SK-N-SH (cell line): ENCODE measurements at regions not wholly inside any gene's neighbourhood (a gene's known extent, or its start where the extent isn't known, plus 50 kb on each side); places are given as distances from the start of the nearest gene placed in this dataset.

ENCODE experiments used
- CTCF ChIA-PET: fragments of 300-600, 350-600 bp; formaldehyde crosslinking; extraction: SDS; loops from one replicate; lab custom pipeline; 2021; lab: Yijun Ruan, JAX
- POLR2A ChIA-PET: fragments of 350-600 bp; sonication (Branson Sonifier 250); formaldehyde crosslinking; extraction: SDS; loops from one replicate; lab custom pipeline; 2020; ENCODE audit warnings: antibody characterized with exemption, inconsistent platforms; lab: Yijun Ruan, JAX
- DNase-seq: peaks from one replicate; pipeline ENCODE4 v3.0.0; 2012
- H2AFZ ChIP-seq: fragments of 200-600 bp; sonication (generic); 2 replicates; pipeline ENCODE4 v1.8.1; 2016; ENCODE audit warnings: antibody characterized with exemption, mild to moderate bottlenecking, low read depth
- H3F3A ChIP-seq: fragments of 200-600 bp; sonication (generic); replicated peaks from 2 replicates; pipeline ENCODE3; 2016; ENCODE audit warnings: antibody characterized with exemption, mild to moderate bottlenecking; ENCODE audit not compliant: insufficient read depth
- H3K27ac ChIP-seq, 2 experiments: fragments of 200-500 bp in 1 of 2; fragments of 200-600 bp in 1 of 2; sonication (Bioruptor generic) in 1 of 2; sonication (generic), shearing (Covaris generic) in 1 of 2; 2 replicates each; pipeline versions ENCODE4 v1.5.1 to v1.6.1; 2014 to 2016; ENCODE audit warnings: low read depth in 2 of 2, inconsistent platforms in 1 of 2, low read length in 1 of 2, mild to moderate bottlenecking in 1 of 2, mixed read lengths in 1 of 2
- H3K27me3 ChIP-seq: fragments of 200-600 bp; sonication (generic), shearing (Covaris generic); 2 replicates; pipeline ENCODE4 v1.6.1; 2016; ENCODE audit warnings: mixed run types; ENCODE audit not compliant: insufficient read depth
- H3K36me3 ChIP-seq, 2 experiments: fragments of 200-500 bp in 1 of 2; fragments of 200-600 bp in 1 of 2; sonication (Bioruptor generic) in 1 of 2; sonication (generic) in 1 of 2; replicated peaks in 1 of 2; 2 replicates each; pipeline versions ENCODE3 to v1.5.1; 2014 to 2016; ENCODE audit warnings: low read length in 1 of 2, mild to moderate bottlenecking in 1 of 2; ENCODE audit not compliant: insufficient read depth in 2 of 2, control insufficient read depth in 1 of 2
- H3K4me1 ChIP-seq, 2 experiments: fragments of 200-500 bp in 1 of 2; fragments of 200-600 bp in 1 of 2; sonication (Bioruptor generic) in 1 of 2; sonication (generic), shearing (Covaris generic) in 1 of 2; 2 replicates each; pipeline versions ENCODE4 v1.5.1 to v1.6.1; 2014 to 2016; ENCODE audit warnings: low read depth in 1 of 2, low read length in 1 of 2, mixed run types in 1 of 2; ENCODE audit not compliant: insufficient read depth in 2 of 2, control insufficient read depth in 1 of 2
- H3K4me2 ChIP-seq: fragments of 200-600 bp; sonication (generic), shearing (Covaris generic); 2 replicates; pipeline ENCODE4 v1.6.1; 2017; ENCODE audit warnings: mixed run types
- H3K4me3 ChIP-seq, 2 experiments: fragments of 200-500 bp in 1 of 2; fragments of 200-600 bp in 1 of 2; sonication (Bioruptor generic) in 1 of 2; sonication (generic), shearing (Covaris generic) in 1 of 2; 2 replicates each; pipeline versions ENCODE4 v1.5.1 to v1.8.1; 2014 to 2016; ENCODE audit warnings: low read depth in 2 of 2, inconsistent platforms in 1 of 2, low read length in 1 of 2, mild to moderate bottlenecking in 1 of 2, mixed read lengths in 1 of 2, moderate library complexity in 1 of 2
- H3K79me2 ChIP-seq: fragments of 200-600 bp; sonication (generic); 2 replicates; pipeline ENCODE4 v1.8.1; 2017; ENCODE audit warnings: mild to moderate bottlenecking; ENCODE audit not compliant: insufficient read depth
- H3K9ac ChIP-seq: fragments of 200-600 bp; sonication (generic); 2 replicates; pipeline ENCODE4 v1.6.1; 2017; ENCODE audit warnings: mixed run types
- H3K9me2 ChIP-seq: fragments of 200-600 bp; sonication (generic); 2 replicates; pipeline ENCODE4 v1.6.1; 2017; ENCODE audit warnings: mixed run types
- H3K9me3 ChIP-seq: fragments of 200-600 bp; sonication (generic); 2 replicates; pipeline ENCODE4 v1.6.1; 2017; ENCODE audit warnings: mixed run types, mild to moderate bottlenecking, moderate library complexity
- H4K20me1 ChIP-seq: fragments of 200-600 bp; sonication (generic); 2 replicates; pipeline ENCODE4 v1.6.1; 2017; ENCODE audit warnings: mild to moderate bottlenecking, mixed run types; ENCODE audit not compliant: insufficient read depth
- EZH2phosphoT487 ChIP-seq: fragments of 200-600 bp; sonication (generic); IDR thresholded peaks from 2 replicates; pipeline ENCODE4 v1.6.1; 2017; ENCODE audit warnings: low read depth, mixed run types, mild to moderate bottlenecking, antibody characterized with exemption, moderate library complexity, borderline replicate concordance
- GABPA ChIP-seq: IDR thresholded peaks from 2 replicates; pipeline ENCODE4 v1.4.0; 2012; ENCODE audit warnings: low read depth, mild to moderate bottlenecking
- GATA2 ChIP-seq: sonication (generic); formaldehyde crosslinking; IDR thresholded peaks from 2 replicates; pipeline ENCODE4 v1.5.0; 2020; ENCODE audit warnings: mild to moderate bottlenecking, missing genetic modification reagents
- JUND ChIP-seq: IDR thresholded peaks from 2 replicates; pipeline ENCODE4 v1.4.0; 2012
- MEF2A ChIP-seq: IDR thresholded peaks from 2 replicates; pipeline ENCODE4 v1.4.0; 2012; ENCODE audit warnings: low read depth, borderline replicate concordance
- NFIC ChIP-seq: IDR thresholded peaks from 2 replicates; pipeline ENCODE4 v1.4.0; 2012; ENCODE audit warnings: borderline replicate concordance
- NRF1 ChIP-seq: IDR thresholded peaks from 2 replicates; pipeline ENCODE4 v1.6.1; 2012; ENCODE audit warnings: low read depth, mild to moderate bottlenecking, low read length
- RCOR1 ChIP-seq: fragments of 150-350 bp; IDR thresholded peaks from 2 replicates; pipeline ENCODE4 v1.6.1; 2017; ENCODE audit warnings: antibody characterized with exemption, low read length
- RFX5 ChIP-seq: IDR thresholded peaks from 2 replicates; pipeline ENCODE4 v1.6.1; 2012; ENCODE audit warnings: mild to moderate bottlenecking, improper control_type of control experiment, low read length
- RXRA ChIP-seq: IDR thresholded peaks from 2 replicates; pipeline ENCODE4 v1.4.0; 2012; ENCODE audit warnings: low read depth, mild to moderate bottlenecking, borderline replicate concordance
- TAF1 ChIP-seq: IDR thresholded peaks from 2 replicates; pipeline ENCODE4 v1.6.1; 2012; ENCODE audit warnings: low read depth, mild to moderate bottlenecking, low read length, moderate library complexity, borderline replicate concordance
- WGBS: methylation state at CpG from one replicate; pipeline ENCODE4 v1.1.6; 2017; ENCODE audit warnings: low lambda C conversion rate; 5-methylcytosine and 5-hydroxymethylcytosine counted together
- TF ChIP-seq, protein P1 (sequence below): fragments of 150-350 bp; IDR thresholded peaks from 2 replicates; pipeline ENCODE4 v1.6.1; 2017; ENCODE audit warnings: antibody characterized with exemption, low read length, low read depth, borderline replicate concordance
- TF ChIP-seq, protein P2 (sequence below): fragments of 200-600 bp; sonication (generic); IDR thresholded peaks from 2 replicates; pipeline ENCODE4 v1.6.1; 2017; ENCODE audit warnings: antibody characterized with exemption, mild to moderate bottlenecking, moderate library complexity
- TF ChIP-seq, protein P3 (sequence below): IDR thresholded peaks from 2 replicates; pipeline ENCODE4 v1.4.0; 2012; ENCODE audit warnings: low read depth, borderline replicate concordance
- TF ChIP-seq, protein P4 (sequence below): IDR thresholded peaks from 2 replicates; pipeline ENCODE4 v1.4.0; 2012; ENCODE audit warnings: low read depth, borderline replicate concordance

- Histone ChIP-seq H3K9me3 (no peaks in the 10 kb centered on the region), H3F3A (no peaks in the 10 kb centered on the region), H4K20me1 (no peaks in the 10 kb centered on the region), H3K79me2 (no peaks in the 10 kb centered on the region)
- DNase-seq: no peak
- CTCF ChIA-PET: interaction anchor here (0.6 to 1.5 kb wide), 2 partner anchors 338 to 1106 kb away, joined by 3 read pairs; no protein-coding TSS in a partner anchor
- TF ChIP-seq, protein P1, sequence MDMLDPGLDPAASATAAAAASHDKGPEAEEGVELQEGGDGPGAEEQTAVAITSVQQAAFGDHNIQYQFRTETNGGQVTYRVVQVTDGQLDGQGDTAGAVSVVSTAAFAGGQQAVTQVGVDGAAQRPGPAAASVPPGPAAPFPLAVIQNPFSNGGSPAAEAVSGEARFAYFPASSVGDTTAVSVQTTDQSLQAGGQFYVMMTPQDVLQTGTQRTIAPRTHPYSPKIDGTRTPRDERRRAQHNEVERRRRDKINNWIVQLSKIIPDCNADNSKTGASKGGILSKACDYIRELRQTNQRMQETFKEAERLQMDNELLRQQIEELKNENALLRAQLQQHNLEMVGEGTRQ: no peak
- TF ChIP-seq JUND (no peak), RCOR1 (no peak), NRF1 (no peak), MEF2A (no peak), GABPA (no peak), TAF1 (no peak), EZH2phosphoT487 (no peak), NFIC (no peak), RFX5 (no peak), RXRA (no peak), GATA2 (CRISPR knock-in tag) (no peak)
- TF ChIP-seq, protein P2, sequence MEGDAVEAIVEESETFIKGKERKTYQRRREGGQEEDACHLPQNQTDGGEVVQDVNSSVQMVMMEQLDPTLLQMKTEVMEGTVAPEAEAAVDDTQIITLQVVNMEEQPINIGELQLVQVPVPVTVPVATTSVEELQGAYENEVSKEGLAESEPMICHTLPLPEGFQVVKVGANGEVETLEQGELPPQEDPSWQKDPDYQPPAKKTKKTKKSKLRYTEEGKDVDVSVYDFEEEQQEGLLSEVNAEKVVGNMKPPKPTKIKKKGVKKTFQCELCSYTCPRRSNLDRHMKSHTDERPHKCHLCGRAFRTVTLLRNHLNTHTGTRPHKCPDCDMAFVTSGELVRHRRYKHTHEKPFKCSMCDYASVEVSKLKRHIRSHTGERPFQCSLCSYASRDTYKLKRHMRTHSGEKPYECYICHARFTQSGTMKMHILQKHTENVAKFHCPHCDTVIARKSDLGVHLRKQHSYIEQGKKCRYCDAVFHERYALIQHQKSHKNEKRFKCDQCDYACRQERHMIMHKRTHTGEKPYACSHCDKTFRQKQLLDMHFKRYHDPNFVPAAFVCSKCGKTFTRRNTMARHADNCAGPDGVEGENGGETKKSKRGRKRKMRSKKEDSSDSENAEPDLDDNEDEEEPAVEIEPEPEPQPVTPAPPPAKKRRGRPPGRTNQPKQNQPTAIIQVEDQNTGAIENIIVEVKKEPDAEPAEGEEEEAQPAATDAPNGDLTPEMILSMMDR: no peak
- TF ChIP-seq, protein P3, sequence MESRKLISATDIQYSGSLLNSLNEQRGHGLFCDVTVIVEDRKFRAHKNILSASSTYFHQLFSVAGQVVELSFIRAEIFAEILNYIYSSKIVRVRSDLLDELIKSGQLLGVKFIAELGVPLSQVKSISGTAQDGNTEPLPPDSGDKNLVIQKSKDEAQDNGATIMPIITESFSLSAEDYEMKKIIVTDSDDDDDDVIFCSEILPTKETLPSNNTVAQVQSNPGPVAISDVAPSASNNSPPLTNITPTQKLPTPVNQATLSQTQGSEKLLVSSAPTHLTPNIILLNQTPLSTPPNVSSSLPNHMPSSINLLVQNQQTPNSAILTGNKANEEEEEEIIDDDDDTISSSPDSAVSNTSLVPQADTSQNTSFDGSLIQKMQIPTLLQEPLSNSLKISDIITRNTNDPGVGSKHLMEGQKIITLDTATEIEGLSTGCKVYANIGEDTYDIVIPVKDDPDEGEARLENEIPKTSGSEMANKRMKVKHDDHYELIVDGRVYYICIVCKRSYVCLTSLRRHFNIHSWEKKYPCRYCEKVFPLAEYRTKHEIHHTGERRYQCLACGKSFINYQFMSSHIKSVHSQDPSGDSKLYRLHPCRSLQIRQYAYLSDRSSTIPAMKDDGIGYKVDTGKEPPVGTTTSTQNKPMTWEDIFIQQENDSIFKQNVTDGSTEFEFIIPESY: no peak
- TF ChIP-seq, all 33 proteins: peak for 0
- Histone ChIP-seq H3K27me3 (no peaks in the 10 kb centered on the region), H2AFZ (no peak overlapping the region), H3K4me1 (no peaks in the 10 kb centered on the region), H3K9me2 (no peaks in the 10 kb centered on the region), H3K36me3 (no peaks in the 10 kb centered on the region), H3K4me2 (no peak overlapping the region), H3K4me3 (no peak overlapping the region), H3K9ac (no peak overlapping the region), H3K27ac (no peak overlapping the region)
- POLR2A ChIA-PET: no interaction called here
- 87% methylated on average over 5 of the region's 5 CpGs for WGBS
Observed at GRCh38 chr2:62437785-62438184, 68.2 kb downstream of the TMEM17 start.

DNA sequence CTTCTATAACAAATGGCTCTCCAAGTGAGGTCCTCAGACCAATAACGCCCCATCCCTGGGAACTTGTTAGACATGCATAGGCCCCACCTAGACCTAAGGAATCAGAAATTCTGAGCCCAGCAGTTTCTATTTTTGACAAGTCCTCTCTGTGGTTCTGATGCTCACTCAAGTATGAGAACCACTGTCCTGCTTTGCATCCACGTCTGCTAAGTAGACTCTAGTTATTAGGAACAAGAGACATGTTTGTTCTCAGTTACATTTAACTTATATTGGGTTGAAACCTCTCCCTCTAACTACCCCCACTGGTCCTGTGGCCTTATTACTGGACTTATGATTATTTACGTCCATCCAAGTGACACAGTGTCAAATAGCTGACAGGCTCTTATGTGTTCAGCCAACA, 70.3 kb downstream of the TMEM17 start:
- Histone ChIP-seq H4K20me1 (no peaks in the 10 kb centered on the region), H3F3A (no peaks in the 10 kb centered on the region), H3K9me3 (no peaks in the 10 kb centered on the region)
- CTCF ChIA-PET: interaction anchor here (0.6 to 1.7 kb wide), 3 partner anchors 9 to 24 kb away, joined by 3 to 5 read pairs (median 3); no protein-coding TSS in a partner anchor
- WGBS: 38% methylated on average over 3 of the region's 3 CpGs
- TF ChIP-seq, protein P4, sequence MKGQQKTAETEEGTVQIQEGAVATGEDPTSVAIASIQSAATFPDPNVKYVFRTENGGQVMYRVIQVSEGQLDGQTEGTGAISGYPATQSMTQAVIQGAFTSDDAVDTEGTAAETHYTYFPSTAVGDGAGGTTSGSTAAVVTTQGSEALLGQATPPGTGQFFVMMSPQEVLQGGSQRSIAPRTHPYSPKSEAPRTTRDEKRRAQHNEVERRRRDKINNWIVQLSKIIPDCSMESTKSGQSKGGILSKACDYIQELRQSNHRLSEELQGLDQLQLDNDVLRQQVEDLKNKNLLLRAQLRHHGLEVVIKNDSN: no peak
- TF ChIP-seq, protein P1: no peak
- TF ChIP-seq, all 33 proteins: peak for 0
- no peak overlapping the region for H3K4me2 ChIP-seq
- no peak overlapping the region for H2AFZ ChIP-seq
- H3K4me3 ChIP-seq: no peak overlapping the region
- H3K9ac ChIP-seq: no peak overlapping the region
- no peak for DNase-seq
- no peaks in the 10 kb centered on the region for H3K27me3 ChIP-seq
- POLR2A ChIA-PET: no interaction called here
- H3K27ac ChIP-seq: no peak overlapping the region
- H3K4me1 ChIP-seq: no peaks in the 10 kb centered on the region
- no peaks in the 10 kb centered on the region for H3K36me3 ChIP-seq
- H3K79me2 ChIP-seq: no peaks in the 10 kb centered on the region
- H3K9me2 ChIP-seq: no peaks in the 10 kb centered on the region
